Prostate gland (tissue), 2 donors: ENCODE measurements at regions not wholly inside any gene's neighbourhood (a gene's known extent, or its start where the extent isn't known, plus 50 kb on each side); places are given as distances from the start of the nearest gene placed in this dataset.

Source experiments
- CTCF ChIP-seq, 4 experiments: fragments of 200-600 bp in 2 of 4; fragments of 450-650 bp in 2 of 4; sonication (generic) in 2 of 4; IDR thresholded peaks; 1 replicate in 3 of 4; 2 replicates in 1 of 4; pipeline ENCODE4 v1.5.1; 2016 to 2019; ENCODE audit warnings: antibody characterized with exemption in 4 of 4, mild to moderate bottlenecking in 2 of 4, moderate library complexity in 2 of 4
- POLR2A ChIP-seq: fragments of 450-650 bp; IDR thresholded peaks from one replicate; pipeline ENCODE4 v1.6.1; 2016; ENCODE audit warnings: antibody characterized with exemption, mild to moderate bottlenecking
- POLR2AphosphoS5 ChIP-seq: sonication (generic); formaldehyde crosslinking; IDR thresholded peaks from one replicate; pipeline ENCODE4 v1.6.1; 2017; ENCODE audit warnings: antibody characterized with exemption

DNA sequence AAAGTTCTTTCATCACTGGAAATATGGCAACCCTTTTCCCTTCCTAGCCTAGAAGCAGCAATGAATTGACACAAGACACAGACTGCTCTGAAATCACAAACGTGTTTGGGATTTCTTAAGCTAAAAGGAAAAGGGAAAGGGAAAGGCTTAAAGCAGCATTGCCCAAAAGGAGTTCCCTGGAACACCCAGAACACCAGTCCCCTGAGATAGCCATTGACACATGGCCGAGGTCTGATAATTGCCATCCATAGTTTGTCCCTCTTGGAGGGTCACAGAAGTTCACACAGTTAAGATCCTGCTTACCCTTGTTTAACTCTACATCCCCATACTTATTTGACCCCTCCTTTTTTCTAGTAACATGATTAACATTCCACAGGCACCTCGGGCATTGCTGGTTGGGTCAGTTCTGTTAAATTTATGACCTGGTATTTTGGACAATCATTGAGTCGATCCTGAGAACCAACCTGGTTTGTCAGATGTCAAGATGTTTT, 72.9 kb downstream of the ZNF281 start:
- TF ChIP-seq CTCF (IDR thresholded peaks at IDR 0.05) (no peak), POLR2AphosphoS5 (no peak), POLR2A (no peak)
